Cardiac muscle cell (in vitro differentiated cells and primary cell): ENCODE measurements at regions not wholly inside any gene's neighbourhood (a gene's known extent, or its start where the extent isn't known, plus 50 kb on each side); places are given as distances from the start of the nearest gene placed in this dataset.

Experiments used
- DNase-seq, 2 donors: peaks; one replicate each; pipeline versions ENCODE4 v3.0.0 to v3.0.0-alpha.2; 2010 to 2017; ENCODE audit warnings: low read depth in 1 of 2, low spot score in 1 of 2
- H3K27ac ChIP-seq: fragments of 200-600 bp; sonication (generic); 2 replicates; pipeline ENCODE4 v1.5.1; 2016
- H3K27me3 ChIP-seq: fragments of 200-600 bp; sonication (generic); 2 replicates; pipeline ENCODE4 v1.6.0; 2016; ENCODE audit warnings: control low read depth
- H3K36me3 ChIP-seq: fragments of 200-600 bp; sonication (generic); 2 replicates; pipeline ENCODE4 v1.5.1; 2016; ENCODE audit warnings: control low read depth
- H3K4me1 ChIP-seq: fragments of 200-600 bp; sonication (generic); 2 replicates; pipeline ENCODE4 v1.8.1; 2017; ENCODE audit warnings: low read depth, mild to moderate bottlenecking, mixed run types
- H3K4me3 ChIP-seq: fragments of 200-600 bp; sonication (generic); 2 replicates; pipeline ENCODE4 v1.5.1; 2016; ENCODE audit warnings: mild to moderate bottlenecking
- H3K9me3 ChIP-seq: fragments of 200-600 bp; sonication (generic); 2 replicates; pipeline ENCODE4 v1.5.1; 2017; ENCODE audit warnings: low read depth, mild to moderate bottlenecking, control low read depth
- TF ChIP-seq, protein P1 (sequence below): IDR thresholded peaks from 2 replicates; pipeline ENCODE4 v1.5.1; 2012; ENCODE audit warnings: low read depth, mild to moderate bottlenecking, low read length

DNA sequence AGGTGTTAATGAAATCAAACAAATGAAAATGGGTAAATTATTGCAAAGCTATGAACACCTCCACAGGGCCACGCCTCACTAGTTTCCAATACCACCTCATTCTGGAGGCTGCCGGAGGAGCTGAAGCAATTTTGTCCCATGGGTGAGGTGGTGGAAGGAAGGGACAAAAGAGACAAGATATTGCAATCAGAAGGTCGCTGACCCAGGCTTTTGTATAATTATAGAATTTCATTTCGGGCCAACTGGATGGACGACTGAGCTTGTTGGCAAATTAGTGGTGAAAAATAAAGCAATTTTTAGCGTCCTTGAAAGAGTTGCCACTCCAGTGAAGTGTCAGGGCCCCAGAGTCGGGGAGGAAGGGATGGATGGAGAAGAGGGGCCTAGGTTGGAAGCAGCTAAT is 147.9 kb downstream of the CYLD start:
- peaks cover 4% of the 10 kb centered on the region for H3K27me3 ChIP-seq
- peaks cover 7% of the 10 kb centered on the region for H3K4me1 ChIP-seq
- H3K36me3 ChIP-seq, result no peaks in the 10 kb centered on the region
- H3K9me3 ChIP-seq, result no peaks in the 10 kb centered on the region
- TF ChIP-seq, protein P1, sequence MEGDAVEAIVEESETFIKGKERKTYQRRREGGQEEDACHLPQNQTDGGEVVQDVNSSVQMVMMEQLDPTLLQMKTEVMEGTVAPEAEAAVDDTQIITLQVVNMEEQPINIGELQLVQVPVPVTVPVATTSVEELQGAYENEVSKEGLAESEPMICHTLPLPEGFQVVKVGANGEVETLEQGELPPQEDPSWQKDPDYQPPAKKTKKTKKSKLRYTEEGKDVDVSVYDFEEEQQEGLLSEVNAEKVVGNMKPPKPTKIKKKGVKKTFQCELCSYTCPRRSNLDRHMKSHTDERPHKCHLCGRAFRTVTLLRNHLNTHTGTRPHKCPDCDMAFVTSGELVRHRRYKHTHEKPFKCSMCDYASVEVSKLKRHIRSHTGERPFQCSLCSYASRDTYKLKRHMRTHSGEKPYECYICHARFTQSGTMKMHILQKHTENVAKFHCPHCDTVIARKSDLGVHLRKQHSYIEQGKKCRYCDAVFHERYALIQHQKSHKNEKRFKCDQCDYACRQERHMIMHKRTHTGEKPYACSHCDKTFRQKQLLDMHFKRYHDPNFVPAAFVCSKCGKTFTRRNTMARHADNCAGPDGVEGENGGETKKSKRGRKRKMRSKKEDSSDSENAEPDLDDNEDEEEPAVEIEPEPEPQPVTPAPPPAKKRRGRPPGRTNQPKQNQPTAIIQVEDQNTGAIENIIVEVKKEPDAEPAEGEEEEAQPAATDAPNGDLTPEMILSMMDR, result no peak
- DNase-seq, result no peak
- H3K27ac ChIP-seq, result no peak overlapping the region
- H3K4me3 ChIP-seq, result no peak overlapping the region

DNA sequence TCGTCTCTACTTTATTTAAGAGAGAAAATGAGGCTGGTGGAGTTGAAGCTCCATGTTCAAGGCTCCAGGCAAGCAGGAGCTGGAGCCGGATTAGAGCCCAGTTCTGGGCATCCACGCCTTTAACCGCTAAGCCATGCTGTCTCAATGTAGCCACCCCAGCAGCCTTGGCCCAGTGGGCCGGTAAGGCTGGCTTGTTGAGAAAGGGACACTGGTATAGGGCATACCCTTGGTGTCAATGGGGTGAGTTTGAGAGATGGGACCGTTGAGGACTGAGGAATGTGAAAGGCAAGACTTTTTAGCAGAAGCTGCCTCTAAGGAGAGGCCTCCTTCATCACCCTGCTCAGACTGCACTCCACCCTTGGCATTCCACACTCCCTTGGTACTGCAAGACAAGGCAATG is 147.4 kb downstream of the CYLD start:
- TF ChIP-seq, protein P1, result no peak
- peaks cover 2% of the 10 kb centered on the region for H3K4me1 ChIP-seq
- no peaks in the 10 kb centered on the region for H3K9me3 ChIP-seq

DNA sequence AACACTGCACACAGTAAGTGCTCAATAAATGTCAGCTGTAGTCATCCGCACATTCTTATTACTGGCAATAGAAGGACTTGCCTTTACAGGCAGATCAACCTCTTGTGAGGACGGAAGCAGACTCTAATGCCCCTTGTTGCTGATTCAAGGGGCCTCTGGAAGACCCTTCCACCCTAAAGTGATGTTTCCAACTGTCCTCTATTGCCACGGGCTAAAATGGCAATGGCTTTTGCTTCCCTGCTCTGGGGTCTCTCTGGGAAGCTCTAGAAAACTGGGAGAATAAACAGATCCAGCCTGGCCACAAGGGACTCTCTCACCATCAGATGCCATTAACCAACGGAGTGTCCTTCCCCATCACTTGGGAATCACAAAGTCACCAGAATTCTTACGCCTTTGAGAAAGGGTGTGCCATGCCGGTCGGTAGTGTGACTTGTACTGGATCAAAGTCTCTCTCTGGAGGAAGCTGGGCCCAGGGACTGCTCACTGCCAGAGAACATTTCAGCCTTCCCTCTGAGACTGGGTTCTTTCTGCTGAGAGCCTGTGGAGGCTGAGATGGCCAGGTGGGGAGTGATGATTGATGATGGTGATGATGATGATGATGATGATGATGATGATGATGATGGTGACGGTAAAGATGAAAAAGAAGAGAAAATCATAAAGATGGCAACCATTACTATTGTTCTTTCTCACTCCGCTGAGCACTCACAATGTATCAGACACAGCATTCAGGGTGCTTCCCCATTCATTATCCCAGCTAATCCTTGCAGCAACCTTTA is 146.8 kb downstream of the CYLD start:
- H3K4me3 ChIP-seq, result no peak overlapping the region

More for the DNA sequence above, 147.4 kb downstream of the CYLD start:
- Histone ChIP-seq H3K36me3 (no peaks in the 10 kb centered on the region), H3K27ac (no peak overlapping the region), H3K4me3 (no peak overlapping the region), H3K27me3 (peaks cover 4% of the 10 kb centered on the region)
- DNase-seq, result no peak

DNA sequence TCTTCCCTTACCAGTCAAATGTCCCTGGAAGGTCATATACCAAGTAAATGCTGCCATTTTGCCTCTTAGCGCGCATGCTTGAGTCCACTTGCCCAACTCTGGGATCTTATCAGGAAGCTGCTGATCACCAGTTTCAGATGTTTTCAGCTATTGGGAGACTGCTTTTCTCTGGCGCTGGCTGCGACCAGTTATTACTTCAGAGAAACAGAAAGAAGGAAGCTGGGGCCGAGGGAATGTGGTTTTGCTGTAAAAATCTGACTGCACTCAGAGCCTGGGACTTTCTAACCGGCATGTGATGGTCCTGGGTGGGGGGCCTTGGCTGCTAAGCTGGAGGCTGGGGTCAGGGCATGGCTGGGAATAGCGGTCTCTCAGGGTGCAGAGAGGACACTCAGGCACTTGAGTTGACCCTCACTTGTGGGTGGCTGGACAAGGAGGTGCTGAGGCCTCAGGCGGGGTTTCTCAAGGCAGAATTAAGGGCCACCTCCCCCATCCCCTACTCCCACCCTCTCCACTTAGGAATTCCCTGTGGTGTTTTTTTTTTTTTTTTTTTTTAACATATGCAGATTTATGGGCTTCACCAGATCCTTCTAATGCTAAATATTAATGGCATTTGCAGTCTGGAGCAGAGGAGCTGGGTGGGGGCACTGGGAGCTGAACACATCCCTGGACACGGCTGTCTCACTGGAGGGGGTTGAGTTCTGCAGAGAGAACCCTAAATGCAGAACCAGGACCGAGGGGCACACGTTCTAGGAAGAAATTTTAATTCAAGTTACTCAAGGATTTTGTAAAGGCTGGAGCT is 145.8 kb downstream of the CYLD start:
- H3K27ac ChIP-seq, result no peak overlapping the region
- TF ChIP-seq, protein P1, result no peak
- no peaks in the 10 kb centered on the region for H3K27me3 ChIP-seq
- DNase-seq, result no peak
- H3K36me3 ChIP-seq, result no peaks in the 10 kb centered on the region
- H3K4me1 ChIP-seq, result no peaks in the 10 kb centered on the region
- no peak overlapping the region for H3K4me3 ChIP-seq
- H3K9me3 ChIP-seq, result no peaks in the 10 kb centered on the region

More for the DNA sequence above, 146.8 kb downstream of the CYLD start:
- Histone ChIP-seq H3K9me3 (no peaks in the 10 kb centered on the region), H3K36me3 (no peaks in the 10 kb centered on the region), H3K27me3 (peaks cover 4% of the 10 kb centered on the region), H3K27ac (no peak overlapping the region), H3K4me1 (no peaks in the 10 kb centered on the region)
- no peak for DNase-seq
- TF ChIP-seq, protein P1, result no peak

DNA sequence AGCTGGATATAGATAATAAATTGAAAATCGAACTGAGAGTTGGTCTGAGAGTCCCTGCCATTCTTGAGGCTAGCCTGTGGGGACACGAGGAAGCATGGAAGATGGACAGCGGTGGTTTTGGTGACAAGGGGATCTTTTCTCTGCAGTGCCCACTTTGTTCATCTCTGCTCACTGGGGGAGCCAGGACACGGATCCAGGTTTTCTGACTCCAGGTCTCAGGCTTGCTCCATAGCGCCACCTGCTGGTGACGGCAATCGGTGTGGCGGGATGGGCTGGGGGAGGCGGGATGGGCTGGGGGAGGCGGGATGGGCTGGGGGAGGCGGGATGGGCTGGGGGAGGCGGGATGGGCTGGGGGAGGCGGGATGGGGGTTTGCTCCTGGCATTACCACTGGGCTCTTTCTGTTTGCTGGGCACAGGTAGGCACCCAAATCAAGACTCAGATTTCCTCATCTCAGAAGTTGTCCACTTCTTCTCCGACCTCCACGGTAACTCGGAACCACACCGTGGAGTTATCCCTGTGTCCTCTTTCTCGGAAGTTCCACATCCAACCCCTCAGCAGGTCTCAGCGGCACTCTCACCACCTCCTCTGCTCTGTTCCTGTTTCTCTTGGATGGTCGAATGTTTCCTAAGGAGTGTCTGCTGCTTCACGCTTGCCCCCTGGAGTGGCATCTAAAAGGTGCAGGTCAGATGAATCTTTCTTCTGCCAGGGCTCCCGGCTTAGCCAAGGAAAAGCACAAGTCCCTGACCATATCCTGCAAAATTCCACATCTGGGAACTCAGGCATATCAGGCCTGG is 142.4 kb downstream of the CYLD start:
- Histone ChIP-seq H3K4me3 (no peak overlapping the region), H3K27me3 (no peaks in the 10 kb centered on the region), H3K9me3 (no peaks in the 10 kb centered on the region), H3K36me3 (no peaks in the 10 kb centered on the region), H3K27ac (no peak overlapping the region), H3K4me1 (no peaks in the 10 kb centered on the region)
- DNase-seq, result no peak
- TF ChIP-seq, protein P1, result peak; percentile 40
